HTR-8/SVneo (cell line): ENCODE measurements at regions not wholly inside any gene's neighbourhood (a gene's known extent, or its start where the extent isn't known, plus 50 kb on each side); places are given as distances from the start of the nearest gene placed in this dataset.

Experiments
- DNase-seq: peaks from one replicate; pipeline ENCODE4 v3.0.0; 2011; ENCODE audit warnings: low spot score, mixed read lengths; ENCODE audit not compliant: insufficient read length
- FAIRE-seq: peaks from 2 replicates; lab custom pipeline; 2011; peaks lifted over from hg19 to GRCh38; lab: Jason Lieb, UNC

DNA sequence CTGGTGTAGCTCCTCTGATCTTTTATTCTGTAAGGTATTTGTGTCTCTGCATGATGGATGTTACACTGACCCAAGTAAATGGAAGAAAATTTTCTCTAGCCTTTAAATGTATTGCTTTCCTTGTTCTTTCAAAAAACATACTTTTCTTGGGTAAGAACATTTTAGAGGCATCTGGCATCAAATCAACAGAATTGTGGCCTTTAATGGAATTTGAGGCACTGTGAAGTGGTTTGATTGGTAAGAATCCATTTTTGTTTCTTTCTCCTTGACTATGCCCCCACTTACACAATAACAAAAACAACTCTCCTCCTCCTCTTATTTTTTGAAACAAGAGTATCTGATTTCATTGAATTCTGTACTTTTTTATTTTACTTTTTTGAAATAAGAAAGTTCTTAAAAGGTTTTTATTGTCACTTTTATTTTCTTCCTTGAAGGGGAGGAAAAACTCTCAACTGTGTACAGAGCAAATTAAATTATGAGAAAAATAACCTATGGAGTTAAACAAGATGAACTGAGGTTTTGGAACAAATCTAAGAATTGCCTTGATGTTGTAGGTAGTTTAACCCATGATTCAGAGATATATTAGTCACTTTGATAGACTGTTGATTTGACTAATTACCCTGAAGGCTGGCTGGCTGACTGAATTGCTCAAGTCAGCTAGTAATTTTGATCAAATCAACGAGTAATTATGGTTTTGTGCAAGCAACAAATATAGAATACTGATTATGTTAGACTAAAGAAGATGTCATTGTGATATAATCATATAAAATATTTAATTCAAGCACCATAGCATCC is 146.4 kb downstream of the FHIP1A start:
- no peak for FAIRE-seq
- DNase-seq: no peak

GRCh38 chr4:151558496-151559113 is 149.6 kb downstream of the FHIP1A start:
- no peak for DNase-seq
- no peak for FAIRE-seq

DNA sequence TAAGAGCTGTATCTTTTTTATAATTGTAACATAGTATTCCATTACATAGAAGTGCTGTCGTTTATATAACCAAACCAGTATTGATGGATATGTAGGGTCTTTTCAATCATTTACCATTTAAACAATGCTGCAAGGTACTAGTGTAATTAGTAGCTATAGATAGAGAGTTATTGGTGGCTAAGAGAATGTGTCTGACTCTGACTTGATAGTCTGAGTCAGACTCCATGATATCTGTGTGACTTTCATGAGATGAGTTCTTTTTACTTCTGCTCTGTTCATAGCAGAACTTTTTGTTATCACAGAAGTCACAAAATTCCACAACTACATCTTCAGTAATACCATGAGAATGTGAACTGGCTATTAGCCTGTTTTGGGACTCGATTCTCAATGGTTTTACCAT is 150.6 kb downstream of the FHIP1A start:
- FAIRE-seq: no peak
- no peak for DNase-seq

- no peak for DNase-seq
These were observed 152.7 kb downstream of the FHIP1A start for GRCh38 chr4:151561551-151562256.

DNA sequence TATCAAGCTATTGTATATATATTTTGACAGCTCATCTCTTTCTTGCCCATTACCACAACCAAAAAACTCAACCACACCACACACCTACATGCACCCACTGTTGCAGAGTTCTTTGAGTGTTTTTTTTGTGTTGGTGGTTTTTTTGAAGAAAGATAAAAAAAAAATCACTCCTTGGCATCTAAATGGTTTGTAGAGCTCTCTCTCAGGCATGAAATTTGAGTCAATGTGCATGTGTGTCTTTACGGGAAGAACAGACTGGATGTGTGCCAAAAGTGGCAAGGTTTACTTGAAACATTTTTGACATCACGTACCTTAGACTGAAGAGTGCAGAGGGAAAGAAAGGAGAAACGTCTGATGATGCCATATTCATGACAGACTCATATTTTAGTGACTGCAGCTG is 154.2 kb downstream of the FHIP1A start:
- FAIRE-seq: no peak
- DNase-seq: no peak

More at GRCh38 chr4:151561551-151562256, 152.7 kb downstream of the FHIP1A start:
- FAIRE-seq: no peak

GRCh38 chr4:151564321-151564720 is 155.3 kb downstream of the FHIP1A start:
- FAIRE-seq (no peak), DNase-seq (no peak)

GRCh38 chr4:151565583-151565982 is 156.6 kb downstream of the FHIP1A start:
- FAIRE-seq: no peak
- DNase-seq: no peak

- DNase-seq (no peak), FAIRE-seq (no peak)
These were observed 157.1 kb downstream of the FHIP1A start for GRCh38 chr4:151566053-151566452.

DNA sequence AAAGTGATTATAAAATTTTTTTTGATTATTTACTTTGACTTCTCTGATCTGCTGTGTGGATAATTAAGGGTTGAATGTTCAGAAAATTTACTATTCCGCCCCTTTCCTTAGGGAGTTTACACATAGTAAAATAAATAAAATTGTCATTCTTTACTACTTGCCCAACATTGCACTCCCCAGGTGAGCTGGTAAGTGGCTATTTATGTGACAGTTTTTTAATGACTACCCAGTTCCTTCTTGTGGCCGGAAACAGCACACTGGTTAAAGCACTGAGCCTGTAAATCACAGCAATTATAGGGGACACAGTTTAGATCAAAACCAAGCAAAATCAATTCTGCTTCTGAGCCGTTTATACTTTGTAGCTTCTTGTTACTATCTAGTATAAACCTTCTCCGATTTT is 158.1 kb downstream of the FHIP1A start:
- FAIRE-seq (no peak), DNase-seq (no peak)

- FAIRE-seq (no peak), DNase-seq (no peak)
These were observed 160.0 kb downstream of the FHIP1A start for GRCh38 chr4:151568966-151569365.

DNA sequence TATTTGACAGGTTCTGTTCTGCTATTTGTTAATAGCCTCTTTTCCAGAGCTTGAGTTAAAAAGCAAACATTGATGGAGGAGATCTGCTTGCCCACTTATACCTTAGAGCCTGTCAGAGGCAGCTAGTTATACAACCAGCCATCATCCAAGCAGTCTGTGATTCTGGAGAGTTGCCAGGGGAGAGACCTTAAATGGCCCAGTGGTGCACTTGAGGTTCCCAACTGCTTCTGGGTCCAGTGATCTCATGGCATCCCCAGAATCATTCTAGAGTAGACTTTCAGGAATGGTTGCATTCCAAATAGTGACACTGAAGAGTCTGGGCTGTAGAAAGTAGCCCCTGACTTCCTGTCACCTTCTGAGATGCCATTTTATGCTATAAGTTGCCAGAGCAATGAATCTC is 160.7 kb downstream of the FHIP1A start:
- DNase-seq: no peak
- FAIRE-seq: no peak

DNA sequence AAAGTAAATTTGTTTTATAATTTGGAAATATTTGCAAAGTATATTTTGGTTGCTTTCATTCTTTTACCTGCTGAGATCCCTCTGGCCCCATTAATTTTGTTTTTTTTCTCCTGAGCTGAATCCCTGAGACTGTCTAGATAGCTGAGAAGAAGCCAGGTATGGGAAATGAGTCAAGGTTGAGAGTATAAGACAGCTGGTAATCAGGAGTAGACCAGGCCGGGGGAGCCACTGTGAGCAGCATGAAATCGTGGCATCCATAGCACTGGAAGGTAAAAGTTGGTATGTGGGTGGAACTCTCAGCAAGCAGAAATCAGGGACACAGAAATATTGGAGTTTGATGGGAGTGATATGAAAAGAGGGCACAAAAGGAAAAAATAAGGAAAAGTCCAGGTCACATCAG is 164.5 kb downstream of the FHIP1A start:
- FAIRE-seq (no peak), DNase-seq (no peak)

DNA sequence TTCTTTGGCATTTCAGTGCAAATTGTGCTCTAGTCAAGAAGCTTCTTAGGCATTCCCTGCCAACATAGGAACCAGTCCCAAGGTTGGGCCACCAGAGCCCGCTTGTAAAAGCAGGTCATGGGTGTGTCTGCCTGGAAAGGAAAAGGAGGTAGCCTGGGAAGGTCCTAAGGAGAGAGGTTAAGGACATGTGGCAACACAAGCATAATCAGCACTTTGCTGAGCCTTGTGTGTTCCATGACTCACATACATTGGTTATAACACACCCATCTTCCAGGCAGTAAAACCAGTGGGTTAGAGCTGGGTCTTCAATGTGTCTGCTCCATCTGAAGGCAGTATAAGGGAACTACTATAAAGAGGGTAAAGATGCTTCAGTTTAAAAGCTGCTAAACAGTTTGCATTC is 165.0 kb downstream of the FHIP1A start:
- FAIRE-seq: no peak

DNA sequence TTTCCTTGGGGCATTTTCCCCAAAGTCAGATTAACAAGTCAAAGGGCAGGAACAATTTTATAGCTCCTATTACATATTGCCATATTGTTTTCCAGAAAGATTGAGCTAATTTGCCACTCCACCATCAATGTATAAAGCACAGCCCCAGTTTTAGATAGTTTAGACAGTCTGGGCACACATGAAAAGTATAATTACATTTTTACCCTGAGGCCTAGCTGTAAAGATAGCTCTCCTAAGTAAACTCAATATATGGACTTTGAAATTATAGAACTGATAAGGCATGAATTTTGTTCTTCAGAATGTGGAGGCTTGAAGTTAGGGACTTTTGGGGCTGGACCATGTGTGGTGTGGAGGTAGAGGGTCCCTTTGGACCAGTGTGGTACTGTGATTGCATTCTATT is 166.0 kb downstream of the FHIP1A start:
- no peak for FAIRE-seq

More for the DNA sequence above, 165.0 kb downstream of the FHIP1A start:
- DNase-seq: no peak

DNA sequence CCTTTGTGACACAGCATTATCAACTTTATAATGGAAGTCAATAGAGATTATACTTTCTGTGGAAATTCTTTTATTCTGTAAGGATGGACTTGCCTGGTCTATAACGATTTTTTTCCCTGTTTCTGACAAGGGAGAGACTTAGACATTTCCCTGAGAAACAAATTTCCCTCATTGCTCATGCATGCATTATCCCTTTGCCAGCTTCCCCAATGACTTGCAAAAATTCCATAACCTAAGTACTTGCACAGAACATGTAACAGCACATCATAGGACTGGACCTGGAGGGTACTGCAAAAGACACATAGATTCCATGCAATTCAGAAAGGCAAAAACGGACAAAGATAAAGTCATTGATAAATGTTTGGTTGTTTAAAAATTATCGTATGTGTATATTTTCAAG is 166.7 kb downstream of the FHIP1A start:
- no peak for DNase-seq
- no peak for FAIRE-seq

More for the DNA sequence above, 166.0 kb downstream of the FHIP1A start:
- no peak for DNase-seq

DNA sequence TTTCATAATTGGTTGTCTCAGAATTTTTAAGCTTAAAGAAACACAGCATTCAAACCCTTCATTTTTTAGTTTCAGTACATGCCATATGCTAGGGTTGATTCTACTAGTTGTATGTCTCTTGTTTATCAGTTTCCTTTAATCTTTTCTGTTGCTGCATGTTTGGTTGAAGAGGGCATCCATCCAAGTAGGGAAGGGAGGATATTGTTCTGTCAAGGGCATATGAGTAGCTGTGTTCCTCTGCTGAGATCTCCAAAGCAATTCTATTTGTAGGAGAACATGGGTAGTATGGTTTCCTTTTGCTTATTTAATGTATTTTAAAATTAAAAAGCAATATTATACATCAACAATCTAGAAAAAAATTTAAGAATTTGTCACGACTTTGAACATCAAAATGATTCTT is 167.7 kb downstream of the FHIP1A start:
- no peak for FAIRE-seq
- no peak for DNase-seq

- FAIRE-seq (no peak), DNase-seq (no peak)
These were observed 172.6 kb downstream of the FHIP1A start for GRCh38 chr4:151581570-151581969.

DNA sequence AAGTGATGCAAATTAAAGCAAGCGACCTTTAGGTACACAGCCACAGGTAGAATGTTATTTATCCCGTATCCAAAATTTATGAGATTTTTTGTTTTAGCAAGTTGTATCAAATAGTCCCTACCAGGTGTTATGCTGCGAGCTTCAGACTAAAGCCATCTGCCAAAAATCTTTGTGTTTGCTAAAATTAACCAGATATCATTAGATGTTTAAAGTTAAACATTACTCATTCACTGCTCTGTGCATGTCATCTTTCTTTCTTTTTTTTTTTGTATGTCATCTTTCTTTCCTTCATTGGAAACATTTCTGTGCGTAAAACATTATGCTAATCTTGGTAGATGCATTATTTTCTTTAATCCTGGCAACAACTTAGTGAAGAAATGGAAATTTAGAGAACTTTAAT is 173.1 kb downstream of the FHIP1A start:
- DNase-seq (no peak), FAIRE-seq (no peak)

DNA sequence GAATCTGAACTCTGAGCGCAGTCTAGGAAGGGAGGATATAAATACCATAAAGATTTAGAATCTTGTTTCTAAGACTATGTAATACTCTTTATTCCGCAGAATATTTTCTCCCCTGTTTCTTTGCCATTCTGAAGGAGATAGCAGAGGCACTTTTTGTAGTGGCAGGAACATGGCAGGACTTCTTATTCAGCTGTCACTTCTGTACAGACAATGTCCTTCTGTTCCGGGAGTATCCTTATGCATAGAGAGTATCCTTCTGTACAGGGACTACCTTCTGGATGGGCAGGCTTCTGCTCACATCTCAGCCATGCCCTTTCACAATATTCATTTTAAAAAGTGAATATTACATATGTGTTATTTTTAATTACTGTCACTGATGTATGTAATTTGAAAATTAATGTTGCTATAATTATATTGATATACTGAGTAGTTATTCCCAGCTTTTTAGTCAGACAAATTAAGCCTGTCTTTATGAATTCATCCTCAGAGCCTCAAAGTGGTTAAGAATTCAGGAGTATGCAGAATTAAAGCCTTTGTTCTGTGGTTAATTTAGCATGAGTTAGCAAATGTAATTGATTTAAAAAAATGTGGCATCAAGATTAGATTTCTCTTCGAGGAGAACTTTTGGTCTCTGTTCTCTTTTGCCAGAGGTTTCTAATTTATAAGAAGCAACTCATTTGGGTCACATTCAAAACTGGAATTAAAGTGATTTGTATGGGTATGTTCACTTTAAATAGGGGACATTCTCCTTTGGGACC is 174.4 kb downstream of the FHIP1A start:
- no peak for DNase-seq
- FAIRE-seq: no peak

GRCh38 chr4:151584101-151584500 is 175.1 kb downstream of the FHIP1A start:
- no peak for DNase-seq
- FAIRE-seq: no peak
